ENCODE measurements at regions not wholly inside any gene's neighbourhood (a gene's known extent, or its start where the extent isn't known, plus 50 kb on each side); places are given as distances from the start of the nearest gene placed in this dataset.

GRCh38 chr9:24351258-24351657 lies 194.4 kb downstream of the IZUMO3 start:
- no peaks in the 10 kb centered on the region for H3K36me3 ChIP-seq (replicated peaks in 1 of 2; ENCODE audit: control insufficient read depth in 1 of 2, insufficient read depth in 2 of 2, low read length in 2 of 2)
- H3K4me1 ChIP-seq (ENCODE audit: insufficient read depth, low read length), result no peaks in the 10 kb centered on the region
- no peaks in the 10 kb centered on the region for H4K20me1 ChIP-seq (ENCODE audit: insufficient read depth, low read length)
- in situ Hi-C loops (cut with HindIII; ENCODE audit: extremely low pct_ligation_motif_present, low pct_unique_long_range_greater_than_20kb) (no loop called here), intact Hi-C loops (cut with micrococcal nuclease; ENCODE audit: unreplicated experiment) (no loop called here)
- H2AFZ ChIP-seq (ENCODE audit: low read length), result no peak overlapping the region
- no TSS peak for BruUV-seq (replicated peaks)
- WGBS (ENCODE audit: low lambda C conversion rate), result 0% methylated on average over 2 of the region's 2 CpGs
- DNase-seq (ENCODE audit: low spot score) (no peak), ATAC-seq (no peak), FAIRE-seq (no peak)
- no peaks in the 10 kb centered on the region for H3K79me2 ChIP-seq (ENCODE audit: insufficient read depth, low read length)
- H3K9ac ChIP-seq (ENCODE audit: insufficient read depth, low read depth, low read length), result no peak overlapping the region
- ChIA-PET POLR2A (no interaction called here), CTCF (ENCODE audit: low intra/inter-chr PET ratio, low total read pairs) (no interaction called here)
- H3K9me3 ChIP-seq (ENCODE audit: low read length), result peaks cover 76% of the 10 kb centered on the region
- no peak overlapping the region for H3K27ac ChIP-seq (ENCODE audit: extremely low read length, insufficient read depth, low read length)
- TF ChIP-seq GPBP1L1 (CRISPR knock-in tag; IDR thresholded peaks at IDR 0.05), result no peak
- no peak for TF ChIP-seq ZNF614 (CRISPR knock-in tag; IDR thresholded peaks at IDR 0.05; ENCODE audit: borderline replicate concordance)
- no peak for TF ChIP-seq ZNF672 (CRISPR knock-in tag; IDR thresholded peaks at IDR 0.05)
- TF ChIP-seq ZNF225 (CRISPR knock-in tag; IDR thresholded peaks at IDR 0.05), result no peak
- TF ChIP-seq GLI4 (CRISPR knock-in tag; IDR thresholded peaks at IDR 0.05; ENCODE audit: borderline replicate concordance), result no peak
- no peak for TF ChIP-seq ZFP62 (CRISPR knock-in tag; IDR thresholded peaks at IDR 0.05)
- no peak for TF ChIP-seq SIX1 (CRISPR knock-in tag; IDR thresholded peaks at IDR 0.05; ENCODE audit: borderline replicate concordance)
- no peak for TF ChIP-seq NFE2L2 (IDR thresholded peaks at IDR 0.05; ENCODE audit: low read length)
- TF ChIP-seq HIVEP1 (CRISPR knock-in tag; IDR thresholded peaks at IDR 0.05), result no peak
- H3K4me2 ChIP-seq (ENCODE audit: low read depth, low read length), result no peak overlapping the region
- H3K27me3 ChIP-seq (ENCODE audit: control insufficient read depth in 1 of 2, insufficient read depth in 2 of 2, low read length in 2 of 2), result no peaks in the 10 kb centered on the region
- no peak overlapping the region for H3K4me3 ChIP-seq (replicated peaks in 1 of 3; ENCODE audit: insufficient read depth in 1 of 3, low read depth in 2 of 3, low read length in 3 of 3)

GRCh38 chr9:24342457-24342856 lies 203.2 kb downstream of the IZUMO3 start:
- no peaks in the 10 kb centered on the region for H3K36me3 ChIP-seq (replicated peaks in 1 of 2; ENCODE audit: control insufficient read depth in 1 of 2, insufficient read depth in 2 of 2, low read length in 2 of 2)
- no peak overlapping the region for H2AFZ ChIP-seq (ENCODE audit: low read length)
- POLR2A ChIA-PET, result no interaction called here
- ATAC-seq (no peak), DNase-seq (ENCODE audit: low spot score) (no peak), FAIRE-seq (no peak)
- no peaks in the 10 kb centered on the region for H3K4me1 ChIP-seq (ENCODE audit: insufficient read depth, low read length)
- no peak overlapping the region for H3K4me3 ChIP-seq (replicated peaks in 1 of 3; ENCODE audit: insufficient read depth in 1 of 3, low read depth in 2 of 3, low read length in 3 of 3)
- intact Hi-C loops (cut with micrococcal nuclease; ENCODE audit: unreplicated experiment) (no loop called here), in situ Hi-C loops (cut with HindIII; ENCODE audit: extremely low pct_ligation_motif_present, low pct_unique_long_range_greater_than_20kb) (no loop called here)
- H3K9ac ChIP-seq (ENCODE audit: insufficient read depth, low read depth, low read length), result no peak overlapping the region
- no peaks in the 10 kb centered on the region for H4K20me1 ChIP-seq (ENCODE audit: insufficient read depth, low read length)
- no peak overlapping the region for H3K27ac ChIP-seq (ENCODE audit: extremely low read length, insufficient read depth, low read length)
- no TSS peak for BruUV-seq (replicated peaks)
- CTCF ChIA-PET (ENCODE audit: low intra/inter-chr PET ratio, low total read pairs), result no interaction called here
- H3K27me3 ChIP-seq (ENCODE audit: control insufficient read depth in 1 of 2, insufficient read depth in 2 of 2, low read length in 2 of 2), result no peaks in the 10 kb centered on the region
- H3K79me2 ChIP-seq (ENCODE audit: insufficient read depth, low read length), result no peaks in the 10 kb centered on the region
- H3K9me3 ChIP-seq (ENCODE audit: low read length), result peaks cover 76% of the 10 kb centered on the region
- H3K4me2 ChIP-seq (ENCODE audit: low read depth, low read length), result no peak overlapping the region
- 0% methylated on average over 1 of the region's 1 CpG for whole genome bisulfite sequencing (ENCODE audit: low lambda C conversion rate)
- TF ChIP-seq ZNF17 (CRISPR knock-in tag; IDR thresholded peaks at IDR 0.05), result no peak
- no peak for TF ChIP-seq ZNF576 (CRISPR knock-in tag; IDR thresholded peaks at IDR 0.05)
- no peak for TF ChIP-seq ZNF20 (CRISPR knock-in tag; IDR thresholded peaks at IDR 0.05)
- TF ChIP-seq MXD4 (CRISPR knock-in tag; IDR thresholded peaks at IDR 0.05), result no peak
- no peak for TF ChIP-seq ZNF777 (CRISPR knock-in tag; IDR thresholded peaks at IDR 0.05)
- no peak for TF ChIP-seq ZNF501 (CRISPR knock-in tag; IDR thresholded peaks at IDR 0.05)
- no peak for TF ChIP-seq ELK4 (CRISPR knock-in tag; IDR thresholded peaks at IDR 0.05; ENCODE audit: borderline replicate concordance)
- no peak for TF ChIP-seq ETS1 (CRISPR knock-in tag; IDR thresholded peaks at IDR 0.05)
- no peak for TF ChIP-seq CREM (IDR thresholded peaks at IDR 0.05)
- TF ChIP-seq CREM (CRISPR knock-in tag; IDR thresholded peaks at IDR 0.05), result no peak
